ENCODE measurements at regions not wholly inside any gene's neighbourhood (a gene's known extent, or its start where the extent isn't known, plus 50 kb on each side); places are given as distances from the start of the nearest gene placed in this dataset.
"Not testable (repeated sequence)": the region's sequence is repeated elsewhere in the genome, so short reads cannot be mapped to it uniquely, and the experiment has no call there.

DNA sequence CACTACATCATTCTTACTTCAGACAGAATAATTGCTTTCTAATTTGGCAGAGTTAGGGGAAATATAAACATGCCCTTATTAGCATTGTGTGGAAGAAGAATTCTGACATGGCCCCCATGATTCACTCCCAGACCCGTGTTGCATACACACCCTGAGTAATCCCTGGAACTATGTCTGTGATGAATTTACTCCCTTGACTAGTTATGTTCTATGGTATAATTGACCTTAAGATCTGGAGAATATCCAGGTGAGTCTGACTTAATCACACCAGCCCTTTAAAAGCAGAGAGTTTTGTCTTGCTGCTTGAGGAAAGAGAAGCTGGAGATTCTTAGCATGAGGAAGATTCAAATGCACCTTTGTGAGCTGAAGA lies 262.9 kb downstream of the SOX4 start:
- peak; percentile 43 to 65 (median 54) for DNase-seq

DNA sequence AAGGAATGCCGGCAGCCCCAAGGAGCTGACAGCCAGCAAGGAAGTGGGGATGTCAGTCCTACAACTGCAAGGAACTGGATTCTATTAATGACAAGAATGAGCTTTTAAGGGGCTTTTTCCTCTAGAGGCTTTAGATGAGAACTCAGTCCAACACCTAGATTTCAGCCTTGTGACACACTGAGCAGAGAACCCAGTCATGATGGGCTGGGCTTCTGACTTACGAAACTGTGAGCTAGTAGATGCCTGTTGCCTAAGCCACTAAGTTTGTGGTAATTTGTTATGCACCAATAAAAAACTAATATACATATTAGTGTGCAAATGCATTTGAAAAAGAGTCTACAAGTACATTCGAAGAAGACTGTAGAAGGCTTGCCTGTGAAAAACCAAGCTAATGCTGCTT lies 263.3 kb downstream of the SOX4 start:
- peak; percentile 33 to 49 (median 41) for DNase-seq

- DNase-seq: no peak
Observed at GRCh38 chr6:21858076-21858475, 264.5 kb downstream of the SOX4 start.

DNA sequence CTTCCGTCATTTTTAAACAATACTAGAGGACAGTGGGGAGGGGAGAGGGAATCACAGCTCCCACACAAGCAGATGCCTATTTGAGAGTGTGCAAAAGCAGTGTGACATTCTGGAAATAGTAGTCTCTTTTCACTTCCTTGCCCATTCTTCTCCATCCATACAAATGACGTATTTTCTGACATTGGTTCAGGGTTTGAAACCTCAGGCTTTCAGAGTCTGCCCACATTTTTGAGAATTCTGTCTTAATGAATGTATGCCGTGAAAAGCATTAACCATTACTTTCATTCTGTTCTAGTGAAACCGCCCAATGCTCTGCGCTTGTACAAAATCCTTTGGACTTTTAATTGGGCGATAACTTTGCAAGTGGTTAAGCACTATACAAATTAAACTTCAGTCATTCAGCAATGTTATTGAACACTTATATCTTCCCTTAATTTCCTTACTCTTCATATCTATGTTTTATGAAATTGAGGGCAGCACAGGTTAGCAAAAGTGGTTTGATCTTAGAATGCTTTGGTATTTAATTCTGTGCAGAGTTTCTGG lies 265.7 kb downstream of the SOX4 start:
- DNase-seq: no peak

DNA sequence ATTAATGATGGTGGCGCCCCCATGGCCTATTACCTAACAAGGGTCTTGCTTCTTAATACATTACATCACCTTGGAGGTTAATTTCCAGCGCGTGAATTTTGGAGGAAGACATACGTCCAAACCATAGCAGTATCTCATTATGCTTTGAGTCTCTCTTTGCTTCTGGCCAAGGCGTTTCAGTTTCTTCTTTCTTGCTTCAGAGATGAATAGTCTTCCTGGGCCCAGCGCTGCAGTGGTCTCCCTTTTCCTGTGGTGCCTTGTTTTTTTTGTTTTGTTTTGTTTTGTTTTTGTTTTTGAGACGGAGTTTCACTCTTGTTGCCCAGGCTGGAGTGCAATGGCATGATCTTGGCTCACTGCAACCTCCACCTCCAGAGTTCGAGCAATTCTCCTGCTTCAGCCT lies 268.4 kb downstream of the SOX4 start:
- DNase-seq: no peak

GRCh38 chr6:21864206-21864605 lies 270.7 kb downstream of the SOX4 start:
- no peak for DNase-seq

GRCh38 chr6:21868226-21868625 lies 274.7 kb downstream of the SOX4 start:
- no peak for DNase-seq

DNA sequence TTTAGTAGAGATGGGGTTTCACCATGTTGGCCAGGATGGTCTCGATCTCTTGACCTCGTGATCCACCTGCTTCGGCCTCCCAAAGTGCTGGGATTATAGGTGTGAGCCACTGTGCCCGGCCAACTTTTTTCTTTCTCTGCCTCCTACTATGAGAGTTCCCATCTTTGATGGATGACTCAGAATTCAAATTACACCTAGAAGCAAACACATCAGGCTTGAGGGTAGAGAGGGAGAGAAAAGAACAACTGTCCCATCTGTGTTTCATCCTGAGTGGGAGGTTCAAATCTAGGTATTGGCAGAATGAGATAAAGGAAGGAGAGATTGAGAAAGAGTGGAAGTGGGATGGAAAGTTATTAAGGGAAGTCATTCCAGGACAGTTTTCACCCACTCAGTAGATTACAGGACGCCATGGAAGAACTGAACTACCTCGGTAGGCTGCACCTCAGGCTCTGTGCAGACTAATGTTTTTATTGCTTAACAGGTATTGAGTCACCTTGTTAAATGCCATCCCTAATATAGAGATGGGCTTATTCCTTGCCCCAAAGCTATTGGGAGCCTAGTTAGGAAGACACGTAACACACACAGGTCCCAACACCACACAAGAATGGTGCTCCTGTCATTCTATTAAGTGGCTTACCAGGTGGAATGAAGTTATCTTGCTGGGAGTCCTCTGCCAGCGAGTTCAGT lies 275.7 kb downstream of the SOX4 start:
- DNase-seq: no peak

GRCh38 chr6:21870076-21870730 lies 276.7 kb downstream of the SOX4 start:
- no peak for DNase-seq

- DNase-seq: no peak
Observed at GRCh38 chr6:21871831-21872230, 278.3 kb downstream of the SOX4 start.

DNA sequence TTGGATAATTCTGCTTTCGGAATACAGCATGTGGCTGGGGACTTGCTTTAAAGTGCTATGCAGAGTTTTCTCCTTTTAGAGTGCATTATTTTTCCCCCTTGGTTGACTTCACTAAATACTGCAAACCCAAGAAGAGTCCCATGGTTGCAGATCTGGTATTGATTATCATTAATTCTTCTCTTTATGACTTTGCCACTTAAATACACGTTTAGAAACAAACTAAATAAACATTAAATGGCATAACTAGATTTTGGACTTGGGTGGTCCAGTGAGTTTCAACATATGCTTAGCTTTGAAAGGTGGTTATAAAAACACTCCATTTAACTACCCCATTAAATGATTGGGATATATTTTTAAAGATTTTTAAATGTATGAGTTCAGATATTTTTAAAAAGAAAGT lies 279.2 kb downstream of the SOX4 start:
- DNase-seq: no peak

- DNase-seq: no peak
Observed at GRCh38 chr6:21873562-21873961, 280.0 kb downstream of the SOX4 start.

DNA sequence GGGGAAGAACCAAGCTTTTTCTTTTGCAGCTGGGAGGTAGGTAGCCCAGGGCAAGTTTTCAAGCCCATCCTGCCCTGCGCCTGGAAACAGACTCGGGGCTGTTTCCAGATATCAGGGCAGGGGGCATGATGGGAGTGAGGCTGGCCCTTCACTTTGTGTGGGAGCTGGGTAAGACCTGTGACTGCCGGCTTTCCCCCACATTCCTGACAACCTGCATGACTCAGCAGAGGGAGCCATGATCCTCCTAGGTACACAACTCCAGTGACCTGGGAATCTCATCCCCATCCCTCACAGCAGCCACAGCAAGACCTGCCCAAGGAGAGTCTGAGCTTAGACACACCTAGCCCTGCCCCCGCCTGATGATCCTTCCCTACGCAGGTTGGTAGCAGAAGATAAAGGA lies 280.8 kb downstream of the SOX4 start:
- DNase-seq: no peak

- DNase-seq: not testable (repeated sequence)
Observed at GRCh38 chr6:21877037-21877436, 283.5 kb downstream of the SOX4 start.

GRCh38 chr6:21880249-21880648 lies 286.7 kb downstream of the SOX4 start:
- not testable (repeated sequence) for DNase-seq

GRCh38 chr6:21881969-21882465 lies 288.5 kb downstream of the SOX4 start:
- no peak for DNase-seq

DNA sequence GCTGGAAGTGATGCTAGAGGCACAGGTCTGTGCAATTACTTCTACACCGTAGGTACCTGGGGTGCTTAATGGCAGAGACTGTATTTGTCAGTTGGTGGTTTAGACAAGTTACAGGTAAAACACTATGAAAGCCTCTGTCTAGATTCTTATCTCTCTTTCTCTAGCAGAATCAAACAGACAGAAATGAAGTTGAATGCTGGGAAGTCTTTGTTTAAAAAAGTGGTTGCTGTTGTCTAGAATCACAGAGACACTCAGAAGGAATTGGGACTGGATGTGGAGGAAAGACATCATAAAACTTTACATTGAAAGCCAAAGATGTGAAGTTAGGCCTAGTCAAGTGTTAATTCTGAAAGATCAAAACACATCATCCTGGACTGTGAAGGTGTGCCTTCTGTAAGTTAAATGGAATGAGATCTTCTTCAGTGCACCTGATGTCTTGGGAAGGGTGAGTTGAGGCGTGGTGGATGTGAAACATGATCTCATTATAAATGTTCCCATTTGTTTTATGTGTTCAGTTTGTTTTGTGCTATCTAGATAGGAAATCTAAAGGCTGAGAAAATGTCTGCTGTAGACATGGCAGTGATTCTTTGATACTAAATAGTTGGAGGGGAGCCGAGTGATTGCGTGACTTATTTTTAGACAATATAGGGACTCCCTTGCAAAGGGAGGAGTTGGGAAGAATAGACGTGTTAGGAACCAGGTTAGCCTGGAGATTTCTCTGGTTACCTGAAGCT lies 290.2 kb downstream of the SOX4 start:
- no peak for DNase-seq

DNA sequence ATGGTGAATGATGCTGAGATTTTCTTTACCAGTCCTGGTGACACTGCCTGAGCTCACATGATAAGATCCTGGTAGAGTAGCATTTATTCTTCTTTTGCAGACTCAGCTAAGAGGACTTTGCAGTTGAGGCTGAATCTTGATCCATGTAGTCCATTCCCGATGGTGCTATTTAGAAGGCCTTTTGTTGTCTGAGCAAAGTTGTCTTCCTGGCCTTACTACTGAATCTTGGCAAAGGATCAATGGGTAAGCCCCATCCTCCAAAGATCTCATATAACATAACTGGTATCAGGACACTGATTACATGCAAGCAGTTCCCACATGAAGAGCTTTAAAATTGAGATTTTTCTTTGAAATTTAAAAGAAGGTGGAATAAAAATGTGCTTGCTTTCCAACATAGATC lies 291.6 kb downstream of the SOX4 start:
- no peak for DNase-seq

DNA sequence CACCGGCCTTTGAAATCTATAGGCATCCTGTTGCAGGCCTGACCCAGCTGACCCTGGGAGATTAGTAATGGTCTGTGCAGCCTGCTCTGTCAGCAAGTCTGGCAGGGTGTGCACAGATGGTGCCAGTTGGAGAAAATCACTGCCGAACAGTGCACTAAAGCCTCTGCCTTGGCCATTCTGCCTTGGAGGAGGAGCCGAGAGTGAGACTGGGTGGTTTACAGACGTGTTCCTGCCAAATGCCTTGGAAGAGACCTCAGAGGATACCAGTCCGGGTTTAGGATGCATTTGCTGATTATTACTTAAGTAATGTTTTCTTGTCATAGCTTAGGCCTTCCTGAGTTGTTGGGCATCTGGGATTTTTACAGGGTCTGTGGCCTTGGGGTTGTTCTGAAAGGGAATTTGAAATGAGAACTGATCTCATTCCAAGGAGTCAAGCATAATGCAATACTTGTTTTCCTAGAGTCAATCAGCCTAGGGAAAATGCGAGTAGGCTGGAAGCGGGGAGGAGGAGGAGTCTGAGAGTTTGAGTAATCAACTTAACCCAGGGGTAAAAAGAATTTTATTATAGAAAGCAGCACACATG lies 292.1 kb downstream of the SOX4 start:
- no peak for DNase-seq

DNA sequence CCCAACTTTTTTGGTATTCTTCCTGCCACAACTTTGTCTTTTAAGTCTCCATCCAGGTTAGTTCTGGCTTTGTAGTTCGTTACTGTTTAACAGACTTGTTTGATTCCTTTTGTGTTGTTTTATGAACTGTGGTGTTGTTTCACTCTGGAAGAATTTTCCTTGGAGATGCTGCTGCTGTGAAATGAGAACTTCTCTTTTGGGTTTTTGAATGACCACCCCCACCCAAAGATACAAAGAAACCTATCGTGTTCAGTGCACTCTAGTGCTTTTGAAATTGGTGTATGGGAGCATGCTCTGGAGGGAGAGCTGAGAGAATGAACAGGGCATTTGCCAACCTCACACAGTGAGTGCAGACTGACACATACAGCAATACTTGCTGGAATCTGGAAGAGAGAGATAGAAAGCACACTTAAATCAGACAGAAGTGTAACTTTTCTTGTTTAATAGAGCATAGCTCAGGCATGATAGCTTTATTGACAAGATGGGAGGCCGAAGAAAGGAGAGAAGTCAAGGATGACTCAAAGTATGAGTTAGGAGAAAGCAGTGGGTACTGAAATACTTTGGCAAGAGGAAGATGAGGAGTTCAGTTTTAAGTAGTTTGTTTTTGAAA lies 293.1 kb downstream of the SOX4 start:
- DNase-seq: no peak

- DNase-seq: no peak
Observed at GRCh38 chr6:21887231-21888185, 294.0 kb downstream of the SOX4 start.

DNA sequence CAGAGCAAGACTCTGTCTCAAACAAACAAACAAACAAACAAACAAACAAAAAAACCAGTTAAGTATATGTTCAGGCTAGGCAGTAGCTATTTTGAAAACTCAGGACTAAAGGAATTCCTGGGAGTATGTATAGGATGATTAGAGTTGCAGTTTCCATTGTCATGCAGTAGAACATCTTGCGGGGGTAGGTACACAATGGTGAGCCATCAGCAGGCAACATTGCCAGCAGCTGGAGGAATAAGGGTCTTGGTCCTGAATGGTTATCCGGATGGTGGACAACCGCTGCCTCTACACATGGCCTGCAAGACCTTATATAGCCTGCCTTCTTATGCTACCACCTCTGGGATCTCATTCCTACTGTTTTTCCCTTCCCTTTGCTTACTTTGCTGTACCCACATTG lies 297.5 kb downstream of the SOX4 start:
- no peak for DNase-seq

Measured in suppressor macrophage treated with lipopolysaccharide for 1 hour (primary cell).